Breast epithelium (tissue), 4 donors: ENCODE measurements at regions not wholly inside any gene's neighbourhood (a gene's known extent, or its start where the extent isn't known, plus 50 kb on each side); places are given as distances from the start of the nearest gene placed in this dataset.

Experiments
- DNase-seq, 2 donors: peaks; one replicate each; pipeline ENCODE4 v3.0.0-alpha.2; 2019; ENCODE audit warnings: low spot score in 2 of 2
- H3K27ac ChIP-seq, 2 donors: fragments of 200-600 bp; sonication (generic) in 1 of 2; one replicate each; pipeline ENCODE4 v1.5.1; 2016 to 2019; ENCODE audit warnings: mild to moderate bottlenecking in 1 of 2
- H3K27me3 ChIP-seq, 2 donors: fragments of 200-600 bp; sonication (generic) in 1 of 2; one replicate each; pipeline versions ENCODE4 v1.5.1 to v1.6.0; 2017 to 2019; ENCODE audit warnings: control low read depth in 1 of 2, mild to moderate bottlenecking in 1 of 2
- H3K36me3 ChIP-seq: fragments of 200-600 bp; one replicate; pipeline ENCODE4 v1.5.1; 2019
- H3K4me1 ChIP-seq, 2 donors: fragments of 200-600 bp; sonication (generic); one replicate each; pipeline ENCODE4 v1.5.1; 2016 to 2019; ENCODE audit warnings: control low read depth in 1 of 2
- H3K4me3 ChIP-seq, 3 donors: fragments of 200-600 bp; sonication (generic); 1 replicate in 2 of 3; 2 replicates in 1 of 3; pipeline ENCODE4 v1.5.1; 2016 to 2019; ENCODE audit warnings: mild to moderate bottlenecking in 3 of 3, moderate library complexity in 2 of 3
- H3K9me3 ChIP-seq, 2 donors: fragments of 200-600 bp; sonication (generic) in 1 of 2; one replicate each; pipeline ENCODE4 v1.5.1; 2016 to 2019; ENCODE audit warnings: control low read depth in 1 of 2
- CTCF ChIP-seq, 3 donors: fragments of 450-650 bp; IDR thresholded peaks; one replicate each; pipeline ENCODE4 v1.5.1; 2016 to 2017; ENCODE audit warnings: antibody characterized with exemption in 3 of 3, mild to moderate bottlenecking in 3 of 3, moderate library complexity in 3 of 3
- POLR2A ChIP-seq: fragments of 450-650 bp; IDR thresholded peaks from one replicate; pipeline ENCODE4 v1.6.1; 2016; ENCODE audit warnings: antibody characterized with exemption, mild to moderate bottlenecking, moderate library complexity
- POLR2AphosphoS5 ChIP-seq, 3 donors: sonication (generic); formaldehyde crosslinking; IDR thresholded peaks; one replicate each; pipeline ENCODE4 v1.6.1; 2017; ENCODE audit warnings: antibody characterized with exemption in 3 of 3
- intact Hi-C: fragments of 100-400 bp; cut with DNase I; formaldehyde crosslinking; loops from one replicate; pipeline ENCODE4 v1.15.1; 2023; ENCODE audit warnings: low total_unique reads

- Histone ChIP-seq H3K36me3 (no peaks in the 10 kb centered on the region), H3K27ac (no peak overlapping the region), H3K27me3 (no peaks in the 10 kb centered on the region), H3K9me3 (no peaks in the 10 kb centered on the region), H3K4me3 (no peak overlapping the region), H3K4me1 (no peaks in the 10 kb centered on the region)
- DNase-seq, result no peak
- TF ChIP-seq CTCF (IDR thresholded peaks at IDR 0.05) (no peak), POLR2A (no peak), POLR2AphosphoS5 (IDR thresholded peaks at IDR 0.05) (no peak)
- intact Hi-C loops, result no loop called here
Observed at GRCh38 chr12:87384226-87384625, 645.0 kb downstream of the C12orf50 start.

- no peak overlapping the region for H3K4me3 ChIP-seq
- no peaks in the 10 kb centered on the region for H3K9me3 ChIP-seq
- H3K36me3 ChIP-seq, result no peaks in the 10 kb centered on the region
- no peaks in the 10 kb centered on the region for H3K27me3 ChIP-seq
- no peak for TF ChIP-seq POLR2A
- no peak for TF ChIP-seq POLR2AphosphoS5 (IDR thresholded peaks at IDR 0.05)
- TF ChIP-seq CTCF (IDR thresholded peaks at IDR 0.05), result no peak
- no peak for DNase-seq
- no peak overlapping the region for H3K27ac ChIP-seq
- intact Hi-C loops, result no loop called here
- H3K4me1 ChIP-seq, result no peaks in the 10 kb centered on the region
Observed at GRCh38 chr12:87383680-87384079, 645.5 kb downstream of the C12orf50 start.

GRCh38 chr12:87382959-87383566, 646.1 kb downstream of the C12orf50 start:
- no peaks in the 10 kb centered on the region for H3K36me3 ChIP-seq
- intact Hi-C loops, result no loop called here
- DNase-seq, result no peak
- no peaks in the 10 kb centered on the region for H3K4me1 ChIP-seq
- no peak for TF ChIP-seq CTCF (IDR thresholded peaks at IDR 0.05)
- no peak for TF ChIP-seq POLR2AphosphoS5 (IDR thresholded peaks at IDR 0.05)
- no peak for TF ChIP-seq POLR2A
- H3K9me3 ChIP-seq, result no peaks in the 10 kb centered on the region
- no peaks in the 10 kb centered on the region for H3K27me3 ChIP-seq
- H3K27ac ChIP-seq, result no peak overlapping the region
- no peak overlapping the region for H3K4me3 ChIP-seq

GRCh38 chr12:87382436-87382835, 646.8 kb downstream of the C12orf50 start:
- Histone ChIP-seq H3K9me3 (no peaks in the 10 kb centered on the region), H3K36me3 (no peaks in the 10 kb centered on the region), H3K27ac (no peak overlapping the region), H3K27me3 (no peaks in the 10 kb centered on the region), H3K4me3 (no peak overlapping the region), H3K4me1 (no peaks in the 10 kb centered on the region)
- TF ChIP-seq POLR2A, result no peak
- TF ChIP-seq CTCF (IDR thresholded peaks at IDR 0.05), result no peak
- TF ChIP-seq POLR2AphosphoS5 (IDR thresholded peaks at IDR 0.05), result no peak
- DNase-seq, result no peak
- intact Hi-C loops, result no loop called here

GRCh38 chr12:87381742-87382141, 647.5 kb downstream of the C12orf50 start:
- H3K9me3 ChIP-seq, result no peaks in the 10 kb centered on the region
- intact Hi-C loops, result no loop called here
- no peaks in the 10 kb centered on the region for H3K4me1 ChIP-seq
- no peak overlapping the region for H3K4me3 ChIP-seq
- TF ChIP-seq CTCF (IDR thresholded peaks at IDR 0.05) (no peak), POLR2A (no peak), POLR2AphosphoS5 (IDR thresholded peaks at IDR 0.05) (no peak)
- no peak for DNase-seq
- no peak overlapping the region for H3K27ac ChIP-seq
- H3K27me3 ChIP-seq, result no peaks in the 10 kb centered on the region
- H3K36me3 ChIP-seq, result no peaks in the 10 kb centered on the region
